ENCODE measurements at regions not wholly inside any gene's neighbourhood (a gene's known extent, or its start where the extent isn't known, plus 50 kb on each side); places are given as distances from the start of the nearest gene placed in this dataset.

GRCh38 chr7:54111814-54112511 lies 430.2 kb upstream of the VSTM2A start:
- TF ChIP-seq SIN3A (IDR thresholded peaks at IDR 0.05; ENCODE audit: borderline replicate concordance, insufficient read depth, low read length) (no peak), TAF1 (IDR thresholded peaks at IDR 0.05; ENCODE audit: borderline replicate concordance, insufficient read depth, low read length) (no peak), FOXP2 (optimal IDR thresholded peaks at IDR 0.05; ENCODE audit: borderline replicate concordance, extremely low read depth, extremely low read length, insufficient read depth) (no peak), POLR2AphosphoS5 (IDR thresholded peaks at IDR 0.05; ENCODE audit: low read depth, low read length) (no peak), REST (IDR thresholded peaks at IDR 0.05; ENCODE audit: insufficient read depth in 1 of 2, low read depth in 2 of 2, low read length in 2 of 2) (no peak)

GRCh38 chr7:54112567-54112966 lies 429.6 kb upstream of the VSTM2A start:
- no peak for TF ChIP-seq SIN3A (IDR thresholded peaks at IDR 0.05; ENCODE audit: borderline replicate concordance, insufficient read depth, low read length)
- no peak for TF ChIP-seq FOXP2 (optimal IDR thresholded peaks at IDR 0.05; ENCODE audit: borderline replicate concordance, extremely low read depth, extremely low read length, insufficient read depth)

DNA sequence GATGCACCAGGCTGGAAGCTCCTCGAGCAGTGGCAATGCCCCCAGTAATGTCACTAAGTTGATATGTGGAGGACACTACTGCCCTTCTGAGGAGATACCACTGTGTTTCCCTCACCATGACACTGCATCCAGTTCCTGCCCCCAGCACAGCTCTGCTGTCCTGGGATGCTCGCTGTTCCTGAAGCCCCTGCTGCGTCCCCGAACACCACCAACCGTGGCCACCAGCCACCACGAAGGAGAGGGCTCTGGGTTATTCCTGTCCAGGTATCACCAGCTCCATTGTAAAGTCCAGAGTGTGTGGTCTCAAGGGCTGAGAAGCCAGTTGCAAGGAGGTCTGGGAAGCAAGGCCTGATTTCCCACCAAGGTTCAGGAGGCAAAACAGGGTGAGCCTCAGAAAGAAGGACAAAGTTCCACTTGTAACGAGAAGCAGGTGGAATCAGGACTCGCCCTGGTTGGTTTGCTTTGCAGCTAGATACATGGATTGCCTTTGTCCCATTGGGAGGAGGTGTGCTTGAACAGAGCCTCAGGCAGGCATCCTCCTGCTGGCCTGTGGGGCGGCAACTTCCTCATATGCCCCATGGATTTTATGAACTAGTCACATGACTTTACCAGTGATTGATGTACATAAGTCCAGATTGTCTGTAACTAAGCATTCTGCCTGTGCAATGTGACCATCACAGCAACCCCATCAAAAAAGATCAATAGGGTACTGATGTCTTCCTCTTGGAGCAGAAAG lies 427.0 kb upstream of the VSTM2A start:
- no peak for TF ChIP-seq POLR2AphosphoS5 (IDR thresholded peaks at IDR 0.05; ENCODE audit: low read depth, low read length)
- TF ChIP-seq SIN3A (IDR thresholded peaks at IDR 0.05; ENCODE audit: borderline replicate concordance, insufficient read depth, low read length), result no peak
- no peak for TF ChIP-seq REST (IDR thresholded peaks at IDR 0.05; ENCODE audit: insufficient read depth in 1 of 2, low read depth in 2 of 2, low read length in 2 of 2)
- TF ChIP-seq FOXP2 (optimal IDR thresholded peaks at IDR 0.05; ENCODE audit: borderline replicate concordance, extremely low read depth, extremely low read length, insufficient read depth), result no peak
- TF ChIP-seq TAF1 (IDR thresholded peaks at IDR 0.05; ENCODE audit: borderline replicate concordance, insufficient read depth, low read length), result no peak

DNA sequence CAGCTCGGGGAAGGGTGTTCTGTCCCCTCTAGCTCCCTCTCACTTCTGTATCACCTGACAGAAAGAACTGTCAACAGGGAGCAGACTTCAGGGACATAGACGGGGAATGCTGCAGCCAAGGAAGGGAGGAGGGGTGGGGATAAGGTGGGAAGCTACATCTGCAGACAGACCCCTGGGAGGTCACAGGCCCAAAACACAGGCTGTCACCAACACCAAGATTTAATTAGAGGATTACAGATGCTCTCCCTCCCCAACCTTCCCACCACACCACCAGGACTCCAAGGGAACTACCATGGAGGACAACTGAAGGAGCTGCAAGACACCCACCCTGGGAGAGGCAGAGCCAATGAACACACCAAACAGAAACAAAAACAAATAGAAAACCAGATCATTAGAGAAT lies 425.2 kb upstream of the VSTM2A start:
- no peak for TF ChIP-seq FOXP2 (optimal IDR thresholded peaks at IDR 0.05; ENCODE audit: borderline replicate concordance, extremely low read depth, extremely low read length, insufficient read depth)
- no peak for TF ChIP-seq POLR2AphosphoS5 (IDR thresholded peaks at IDR 0.05; ENCODE audit: low read depth, low read length)
- TF ChIP-seq SIN3A (IDR thresholded peaks at IDR 0.05; ENCODE audit: borderline replicate concordance, insufficient read depth, low read length), result no peak

DNA sequence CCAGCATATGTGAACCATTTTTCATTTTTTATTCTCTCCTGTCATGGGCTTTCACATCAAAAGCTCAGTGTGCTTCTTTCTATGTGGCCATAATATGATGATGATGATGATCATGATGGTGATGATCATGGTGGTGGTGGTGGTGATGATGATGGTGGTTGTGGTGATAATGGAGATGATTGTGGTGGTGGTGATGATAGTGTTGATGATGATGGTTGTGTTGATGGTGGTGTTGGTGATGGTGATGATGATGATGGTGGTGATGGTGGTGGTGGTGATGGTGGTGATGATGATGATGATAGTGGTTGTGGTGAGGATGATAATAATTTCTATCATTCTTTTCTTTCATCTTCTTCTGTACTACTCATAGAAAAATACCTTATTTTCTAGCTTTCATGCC lies 413.1 kb upstream of the VSTM2A start:
- TF ChIP-seq REST (IDR thresholded peaks at IDR 0.05; ENCODE audit: insufficient read depth in 1 of 2, low read depth in 2 of 2, low read length in 2 of 2) (no peak), FOXP2 (optimal IDR thresholded peaks at IDR 0.05; ENCODE audit: borderline replicate concordance, extremely low read depth, extremely low read length, insufficient read depth) (no peak), POLR2AphosphoS5 (IDR thresholded peaks at IDR 0.05; ENCODE audit: low read depth, low read length) (no peak), TAF1 (IDR thresholded peaks at IDR 0.05; ENCODE audit: borderline replicate concordance, insufficient read depth, low read length) (no peak), SIN3A (IDR thresholded peaks at IDR 0.05; ENCODE audit: borderline replicate concordance, insufficient read depth, low read length) (no peak)

- no peak for TF ChIP-seq SIN3A (IDR thresholded peaks at IDR 0.05; ENCODE audit: borderline replicate concordance, insufficient read depth, low read length)
- no peak for TF ChIP-seq POLR2AphosphoS5 (IDR thresholded peaks at IDR 0.05; ENCODE audit: low read depth, low read length)
- TF ChIP-seq REST (IDR thresholded peaks at IDR 0.05; ENCODE audit: insufficient read depth in 1 of 2, low read depth in 2 of 2, low read length in 2 of 2), result no peak
- TF ChIP-seq TAF1 (IDR thresholded peaks at IDR 0.05; ENCODE audit: borderline replicate concordance, insufficient read depth, low read length), result no peak
- no peak for TF ChIP-seq FOXP2 (optimal IDR thresholded peaks at IDR 0.05; ENCODE audit: borderline replicate concordance, extremely low read depth, extremely low read length, insufficient read depth)
Measured at GRCh38 chr7:54141576-54141975, 400.6 kb upstream of the VSTM2A start.

All from PFSK-1 (cell line).